ENCODE measurements at regions not wholly inside any gene's neighbourhood (a gene's known extent, or its start where the extent isn't known, plus 50 kb on each side); places are given as distances from the start of the nearest gene placed in this dataset.

DNA sequence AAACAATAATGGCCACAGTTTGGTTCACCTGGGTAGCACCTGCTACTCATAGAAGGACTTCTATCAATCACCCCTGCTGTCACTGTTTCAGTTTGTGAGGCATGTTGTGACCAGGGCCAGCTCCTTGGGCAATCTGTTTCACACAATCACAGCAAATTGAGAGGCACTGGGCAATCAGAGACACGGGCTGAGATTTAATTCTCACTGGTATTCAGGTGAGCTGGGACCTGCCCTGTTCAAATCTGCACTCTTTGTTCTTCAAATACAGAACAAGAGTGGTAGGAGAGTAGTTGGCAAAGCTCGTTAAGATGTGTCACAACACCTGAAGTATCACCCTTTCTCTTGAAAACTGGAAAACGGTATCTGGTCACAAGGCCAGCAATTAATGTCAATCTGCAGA lies 57.8 kb upstream of the NAP1L1 start:
- TF ChIP-seq, protein P1, sequence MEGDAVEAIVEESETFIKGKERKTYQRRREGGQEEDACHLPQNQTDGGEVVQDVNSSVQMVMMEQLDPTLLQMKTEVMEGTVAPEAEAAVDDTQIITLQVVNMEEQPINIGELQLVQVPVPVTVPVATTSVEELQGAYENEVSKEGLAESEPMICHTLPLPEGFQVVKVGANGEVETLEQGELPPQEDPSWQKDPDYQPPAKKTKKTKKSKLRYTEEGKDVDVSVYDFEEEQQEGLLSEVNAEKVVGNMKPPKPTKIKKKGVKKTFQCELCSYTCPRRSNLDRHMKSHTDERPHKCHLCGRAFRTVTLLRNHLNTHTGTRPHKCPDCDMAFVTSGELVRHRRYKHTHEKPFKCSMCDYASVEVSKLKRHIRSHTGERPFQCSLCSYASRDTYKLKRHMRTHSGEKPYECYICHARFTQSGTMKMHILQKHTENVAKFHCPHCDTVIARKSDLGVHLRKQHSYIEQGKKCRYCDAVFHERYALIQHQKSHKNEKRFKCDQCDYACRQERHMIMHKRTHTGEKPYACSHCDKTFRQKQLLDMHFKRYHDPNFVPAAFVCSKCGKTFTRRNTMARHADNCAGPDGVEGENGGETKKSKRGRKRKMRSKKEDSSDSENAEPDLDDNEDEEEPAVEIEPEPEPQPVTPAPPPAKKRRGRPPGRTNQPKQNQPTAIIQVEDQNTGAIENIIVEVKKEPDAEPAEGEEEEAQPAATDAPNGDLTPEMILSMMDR (IDR thresholded peaks at IDR 0.05) = no peak
- TF ChIP-seq POLR2A (IDR thresholded peaks at IDR 0.05) = no peak

Measured in thyroid gland (tissue), 4 donors.